Fibroblast of skin of left quadriceps (primary cell): ENCODE measurements at regions not wholly inside any gene's neighbourhood (a gene's known extent, or its start where the extent isn't known, plus 50 kb on each side); places are given as distances from the start of the nearest gene placed in this dataset.
A peak's percentile ranks its signal among the peaks of the same experiment; 100 is the strongest.
"Not testable (repeated sequence)": the region's sequence is repeated elsewhere in the genome, so short reads cannot be mapped to it uniquely, and the experiment has no call there.

ENCODE experiments used
- DNase-seq, 2 experiments: peaks; one replicate each; pipeline ENCODE4 v3.0.0-alpha.2; 2013; ENCODE audit warnings: low read depth in 2 of 2

DNA sequence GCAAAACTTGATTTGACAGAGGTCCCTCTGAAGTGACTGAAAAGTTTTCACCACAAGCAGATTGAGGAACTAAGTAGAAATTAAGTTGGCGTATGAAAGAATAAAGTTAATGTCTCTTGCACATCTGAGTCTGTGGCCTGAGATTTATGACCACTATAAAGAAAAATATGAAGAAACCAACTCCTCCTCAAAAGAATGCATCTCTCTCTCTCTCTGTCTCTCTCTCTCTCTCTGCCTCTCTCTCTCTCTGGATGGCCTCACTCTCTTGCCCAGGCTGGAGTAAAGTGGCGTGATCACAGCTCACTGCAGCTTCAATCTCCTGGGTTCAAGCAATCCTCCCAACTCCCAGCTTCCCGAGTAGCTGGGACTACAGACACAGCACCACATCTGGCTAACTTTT lies 55.2 kb downstream of the RPL22L1 start:
- no peak for DNase-seq

DNA sequence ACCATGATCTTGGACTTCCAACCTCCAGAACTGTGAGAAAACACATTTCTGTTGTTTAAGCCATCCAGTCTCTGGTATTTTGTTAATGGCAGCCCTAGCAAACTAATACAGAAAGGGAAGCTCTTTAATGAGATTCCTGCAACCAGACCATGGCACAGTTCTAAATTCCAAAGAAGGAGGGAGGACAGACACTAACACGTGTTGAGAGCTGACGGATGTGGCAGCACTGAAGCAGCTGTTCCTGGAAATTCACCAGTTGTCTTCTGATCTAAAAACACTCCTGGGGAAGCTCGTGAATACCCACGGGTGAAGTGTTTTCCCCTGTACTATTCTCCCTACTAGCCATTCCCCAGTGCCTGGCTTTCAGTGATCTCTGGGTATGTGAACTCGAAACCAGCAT lies 56.7 kb downstream of the RPL22L1 start:
- DNase-seq, result no peak

DNA sequence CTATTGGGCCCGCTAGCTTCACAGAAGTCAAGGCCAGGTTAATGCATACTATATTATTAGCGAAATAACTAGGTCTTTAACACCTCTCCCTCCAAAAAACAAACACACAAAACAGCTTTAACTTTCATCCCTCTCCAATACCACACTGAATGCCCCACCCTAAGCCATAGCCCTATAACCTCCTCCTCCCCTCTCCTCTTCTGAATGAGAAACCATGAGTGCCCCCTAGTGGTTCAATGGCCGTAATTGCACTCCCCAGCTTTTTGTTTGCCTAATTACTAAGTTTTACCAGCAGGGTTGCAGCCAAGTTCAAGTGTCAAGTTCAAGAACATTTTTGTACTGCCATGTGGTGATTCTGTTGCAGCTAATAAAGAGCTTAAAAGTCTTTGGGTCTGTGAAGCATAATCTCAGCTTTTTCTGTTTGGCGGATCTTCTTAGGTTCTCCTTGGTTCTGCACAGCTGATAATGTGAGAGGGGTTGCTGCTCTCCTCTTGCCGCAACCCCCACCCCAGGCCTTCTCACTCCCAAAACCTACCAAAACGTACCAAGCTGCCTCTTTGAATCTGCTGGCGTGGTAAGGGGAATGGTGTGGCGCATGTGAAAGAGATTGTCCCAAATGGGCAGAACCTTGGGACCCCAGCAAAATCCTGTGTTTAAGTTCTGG lies 57.9 kb downstream of the RPL22L1 start:
- peak; percentile 71 to 78 for DNase-seq

- DNase-seq, result no peak
Measured at GRCh38 chr3:170811515-170811914, 58.5 kb downstream of the RPL22L1 start.

DNA sequence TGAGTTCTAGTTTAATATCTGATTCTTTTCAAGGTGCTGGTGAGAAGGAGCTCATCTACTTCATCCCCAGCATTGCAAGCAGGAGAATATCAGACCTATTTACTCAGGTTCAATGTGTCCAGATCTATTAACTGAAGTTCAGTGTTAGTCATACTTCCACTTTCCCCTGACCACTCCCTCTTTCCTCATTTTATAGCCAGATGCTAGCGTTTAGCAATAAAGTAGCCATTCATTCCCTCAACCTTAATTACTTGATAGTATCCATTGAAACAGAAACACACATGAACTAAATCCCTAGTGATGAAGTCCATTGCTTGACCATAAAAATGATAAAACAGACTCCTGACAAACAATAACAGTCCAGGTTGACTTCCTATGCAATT lies 60.0 kb downstream of the RPL22L1 start:
- DNase-seq, result peak; percentile 31 to 39

GRCh38 chr3:170809007-170809974 lies 60.7 kb downstream of the RPL22L1 start:
- DNase-seq, result peak; percentile 79 to 80

DNA sequence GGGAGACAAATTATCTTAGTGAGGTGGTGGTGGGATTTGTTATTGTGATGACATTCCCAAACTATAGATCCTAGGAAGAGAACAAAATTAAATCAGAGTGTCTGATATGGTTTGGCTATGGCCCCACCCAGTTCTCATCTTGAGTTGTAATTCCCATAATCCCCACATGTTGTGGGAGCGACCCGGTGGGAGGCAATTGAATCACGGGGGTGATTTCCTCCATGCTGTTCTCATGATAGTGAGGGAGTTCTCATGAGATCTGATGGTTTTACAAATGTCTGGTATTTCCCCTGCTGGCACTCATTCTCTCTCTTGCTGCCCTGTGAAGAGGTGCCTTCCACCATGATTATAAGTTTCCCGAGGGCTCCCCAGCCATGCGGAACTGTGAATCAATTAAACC lies 62.0 kb downstream of the RPL22L1 start:
- no peak for DNase-seq

GRCh38 chr3:170806676-170807075 lies 63.3 kb downstream of the RPL22L1 start:
- no peak for DNase-seq

DNA sequence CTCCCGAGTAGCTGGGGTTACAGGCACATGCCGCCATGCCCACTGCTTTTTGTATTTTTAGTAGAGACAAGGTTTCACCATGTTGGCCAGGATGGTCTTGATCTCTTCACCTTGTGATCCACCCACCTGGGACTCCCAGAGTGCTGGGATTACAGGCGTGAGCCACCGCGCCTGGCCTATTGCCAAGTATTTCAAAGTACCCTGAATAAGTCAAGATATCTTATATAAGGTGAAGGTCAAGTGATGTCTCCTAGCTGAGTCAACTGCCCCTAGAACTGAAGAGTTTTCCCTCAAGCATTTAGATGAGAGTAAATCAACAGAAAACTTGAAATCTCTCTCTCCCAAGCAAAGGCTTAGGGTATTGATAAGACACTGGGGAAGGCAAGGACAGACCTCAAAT lies 63.9 kb downstream of the RPL22L1 start:
- no peak for DNase-seq

- DNase-seq, result not testable (repeated sequence)
Measured at GRCh38 chr3:170805296-170805695, 64.7 kb downstream of the RPL22L1 start.

- not testable (repeated sequence) for DNase-seq
Measured at GRCh38 chr3:170804634-170805033, 65.4 kb downstream of the RPL22L1 start.

DNA sequence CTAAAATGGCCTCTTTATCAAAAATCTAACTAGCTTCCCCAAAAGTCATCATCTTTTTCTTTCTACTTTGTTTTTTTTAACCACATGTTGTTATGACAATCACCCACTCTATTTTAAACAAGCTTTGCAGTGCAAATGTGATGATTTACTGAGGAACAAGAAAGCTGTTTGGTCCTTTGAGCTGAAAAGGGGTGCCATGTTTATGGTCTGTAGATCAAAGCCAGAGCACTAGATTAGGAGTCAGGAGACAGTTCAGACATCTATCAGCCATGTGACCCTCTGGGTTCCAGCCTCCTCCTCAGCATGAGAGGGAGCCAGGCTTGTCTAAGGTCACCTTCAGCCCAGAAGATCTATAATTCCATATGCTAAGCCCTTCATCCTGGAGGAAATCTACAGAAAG lies 65.9 kb downstream of the RPL22L1 start:
- no peak for DNase-seq

DNA sequence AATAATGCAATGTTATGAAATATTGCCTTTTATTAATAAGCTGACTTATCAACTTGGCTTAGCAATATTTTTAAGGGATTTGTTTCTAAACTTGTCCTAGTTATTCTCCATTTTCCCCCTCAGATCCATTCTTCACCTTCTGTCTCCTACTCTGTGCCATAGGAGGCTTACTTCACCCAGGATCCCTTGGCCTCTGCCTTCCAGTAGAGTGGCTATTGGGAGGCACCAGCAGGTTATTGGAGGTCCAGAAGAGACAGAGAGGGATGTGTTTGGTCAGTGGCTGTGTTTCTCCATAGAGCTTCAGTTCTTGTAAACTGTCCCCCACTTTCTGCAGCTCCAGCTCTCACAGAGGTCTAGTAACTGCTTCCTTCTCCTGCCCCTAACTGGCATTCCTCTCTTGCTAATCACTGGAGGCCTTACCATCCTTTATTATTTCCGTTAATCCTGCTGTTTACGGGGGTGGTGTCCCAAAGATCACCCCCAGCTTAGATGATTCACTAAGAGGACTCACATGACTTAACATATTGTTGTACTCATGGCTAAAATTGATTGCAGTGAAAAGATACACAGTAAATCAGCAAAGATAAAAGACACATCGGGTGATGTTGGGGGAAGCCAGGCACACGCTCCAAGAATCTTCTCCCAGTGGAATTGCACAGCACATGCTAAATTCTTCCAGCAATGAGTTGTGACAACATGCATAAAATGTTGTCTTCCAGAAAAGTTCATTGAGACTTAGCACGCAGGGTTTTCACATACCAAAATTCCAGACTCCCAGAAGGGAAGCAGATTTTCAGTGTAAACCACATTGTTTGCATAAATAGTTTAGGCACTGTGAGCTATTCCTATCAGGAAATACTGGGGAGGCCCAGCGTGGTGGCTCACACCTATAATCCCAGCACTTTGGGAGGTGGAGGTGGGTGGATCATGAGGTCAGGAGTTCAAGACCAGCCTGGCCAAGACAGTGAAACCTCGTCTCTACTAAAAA lies 67.5 kb downstream of the RPL22L1 start:
- peak; percentile 100 for DNase-seq

DNA sequence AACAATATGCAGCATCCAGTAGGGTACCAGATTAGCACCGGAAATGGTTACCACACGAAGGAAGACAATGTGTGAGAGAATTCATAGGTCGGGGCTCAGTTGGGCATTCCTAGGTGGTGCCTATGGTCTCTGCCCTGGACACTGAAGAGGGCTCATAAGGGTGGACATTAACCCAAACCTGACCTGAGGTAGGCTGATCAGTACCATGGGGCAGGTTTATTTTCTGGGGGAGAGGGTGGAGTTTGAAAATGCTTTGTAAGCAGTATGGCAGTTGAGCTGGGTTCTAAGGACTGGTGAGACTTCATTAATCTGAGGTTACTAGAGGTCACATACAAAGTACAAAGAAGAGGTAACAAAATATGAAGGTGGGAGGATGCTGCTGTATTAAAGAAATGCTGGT lies 68.4 kb downstream of the RPL22L1 start:
- DNase-seq, result no peak

GRCh38 chr3:170800275-170800674 lies 69.7 kb downstream of the RPL22L1 start:
- not testable (repeated sequence) for DNase-seq

DNA sequence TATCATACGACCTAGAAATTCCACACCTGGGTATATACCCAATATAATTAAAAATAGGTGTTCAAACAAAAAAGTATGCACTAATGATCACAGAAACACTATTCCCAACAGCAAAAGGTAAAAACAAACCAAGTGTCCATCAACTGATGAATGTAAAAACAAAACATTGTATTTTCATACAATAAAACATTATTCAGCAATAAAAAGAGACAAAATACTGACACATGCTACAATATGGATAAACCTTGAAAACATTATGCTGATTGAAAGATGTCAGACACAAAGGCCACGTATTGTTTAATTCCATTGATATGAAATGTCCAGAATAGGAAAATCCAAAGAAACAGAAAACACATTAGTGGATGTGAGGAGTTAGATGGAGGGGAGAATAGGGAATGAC lies 71.0 kb downstream of the RPL22L1 start:
- DNase-seq, result no peak

- no peak for DNase-seq
Measured at GRCh38 chr3:170797685-170798084, 72.3 kb downstream of the RPL22L1 start.

DNA sequence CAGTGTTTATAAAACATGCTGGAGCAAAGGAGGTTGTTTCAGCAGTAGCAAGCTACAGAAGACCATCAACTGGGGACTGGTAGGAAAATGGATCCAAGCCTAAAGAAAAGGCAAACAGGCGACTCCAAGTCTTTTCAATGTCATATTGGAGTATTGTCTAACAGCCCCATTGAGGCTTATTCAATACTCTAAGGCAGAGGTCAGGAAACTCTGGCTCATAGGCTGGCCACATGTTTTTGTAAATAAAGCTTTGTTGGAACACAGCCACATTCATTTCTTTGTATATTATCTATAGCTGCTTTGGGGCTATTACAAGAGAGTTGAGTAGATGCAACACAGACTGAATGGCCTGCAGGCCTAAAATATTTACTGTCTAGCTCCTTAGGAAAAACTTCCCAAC lies 77.5 kb downstream of the RPL22L1 start:
- DNase-seq, result no peak

GRCh38 chr3:170790647-170791046 lies 79.3 kb downstream of the RPL22L1 start:
- no peak for DNase-seq

GRCh38 chr3:170787464-170787863 lies 82.5 kb downstream of the RPL22L1 start:
- DNase-seq, result no peak

GRCh38 chr3:170785454-170785853 lies 84.5 kb downstream of the RPL22L1 start:
- DNase-seq, result no peak

DNA sequence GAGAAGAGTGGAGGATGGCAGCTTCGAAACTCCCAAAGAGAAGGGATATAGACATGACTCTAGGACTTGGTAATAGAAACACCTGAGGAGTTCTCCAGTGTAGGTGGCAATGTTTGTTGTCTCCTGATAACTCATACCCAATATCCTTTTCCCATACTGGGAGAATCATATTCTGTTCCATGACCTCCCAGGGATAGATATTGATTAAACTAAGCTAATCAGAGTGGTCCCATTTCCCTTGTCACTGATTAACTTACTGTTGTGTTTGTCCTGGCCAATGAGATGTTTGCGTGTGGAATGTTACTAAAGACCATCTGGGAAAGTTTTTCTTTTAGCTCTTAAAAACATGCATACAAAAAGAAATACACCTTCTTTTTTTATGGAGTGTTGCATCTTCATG lies 85.6 kb downstream of the RPL22L1 start:
- DNase-seq, result no peak
